PC-9 (cell line): ENCODE measurements at regions not wholly inside any gene's neighbourhood (a gene's known extent, or its start where the extent isn't known, plus 50 kb on each side); places are given as distances from the start of the nearest gene placed in this dataset.

Experiments
- BruUV-seq: library from RNA; stranded (reverse); fragments of 400-500 nt; replicated peaks from 2 replicates; lab custom pipeline; 2021; lab: Mats Ljungman, UMichigan
- CTCF ChIA-PET: fragments of 300-600 bp; sonication (Branson Sonifier 250); formaldehyde crosslinking; loops from one replicate; lab custom pipeline; 2022; ENCODE audit warnings: antibody characterized with exemption; lab: Charles Lee
- POLR2A ChIA-PET: fragments of 300-600 bp; sonication (Branson Sonifier 250); formaldehyde crosslinking; loops from one replicate; lab custom pipeline; 2022; ENCODE audit warnings: antibody characterized with exemption; ENCODE audit not compliant: unreplicated experiment; lab: Charles Lee
- DNase-seq, 2 experiments: peaks; one replicate each; pipeline versions ENCODE4 v3.0.0 to v3.0.0-alpha.2; 2015 to 2022; ENCODE audit warnings: mixed read lengths in 1 of 2
- H2AFZ ChIP-seq: fragments of 200-600 bp; sonication (generic); 2 replicates; pipeline ENCODE4 v1.8.1; 2017; ENCODE audit warnings: antibody characterized with exemption
- H3F3A ChIP-seq: fragments of 200-600 bp; sonication (generic); 2 replicates; pipeline ENCODE4 v1.8.1; 2017; ENCODE audit warnings: antibody characterized with exemption, mild to moderate bottlenecking, low read depth; ENCODE audit not compliant: insufficient read depth
- H3K27ac ChIP-seq: fragments of 200-600 bp; sonication (generic); 2 replicates; pipeline ENCODE4 v1.6.1; 2016; ENCODE audit warnings: mixed run types
- H3K27me3 ChIP-seq: fragments of 200-600 bp; sonication (generic); 2 replicates; pipeline ENCODE4 v1.6.1; 2016; ENCODE audit warnings: low read depth, mixed run types; ENCODE audit not compliant: insufficient read depth
- H3K36me3 ChIP-seq: fragments of 200-600 bp; sonication (generic); 2 replicates; pipeline ENCODE4 v1.6.1; 2016; ENCODE audit warnings: low read depth, mixed run types
- H3K4me1 ChIP-seq: fragments of 200-600 bp; sonication (generic); replicated peaks from 2 replicates; pipeline ENCODE4 v1.6.1; 2016; ENCODE audit warnings: mixed run types; ENCODE audit not compliant: insufficient read depth
- H3K4me2 ChIP-seq: fragments of 200-600 bp; sonication (generic); 2 replicates; pipeline ENCODE4 v1.6.1; 2017; ENCODE audit warnings: mixed run types
- H3K4me3 ChIP-seq: fragments of 200-600 bp; sonication (generic); 2 replicates; pipeline ENCODE4 v1.6.1; 2016; ENCODE audit warnings: mixed run types
- H3K79me2 ChIP-seq: fragments of 200-600 bp; sonication (generic); 2 replicates; pipeline ENCODE4 v1.6.1; 2017; ENCODE audit warnings: low read depth, mixed run types
- H3K9me2 ChIP-seq: fragments of 200-600 bp; sonication (generic); 2 replicates; pipeline ENCODE4 v1.8.1; 2017; ENCODE audit warnings: mild to moderate bottlenecking; ENCODE audit not compliant: insufficient read depth
- H3K9me3 ChIP-seq: fragments of 200-600 bp; sonication (generic); 2 replicates; pipeline ENCODE4 v1.8.1; 2016; ENCODE audit warnings: low read depth; ENCODE audit not compliant: insufficient read depth
- H4K20me1 ChIP-seq: fragments of 200-600 bp; sonication (generic); 2 replicates; pipeline ENCODE4 v1.8.1; 2017; ENCODE audit not compliant: insufficient read depth
- EZH2 ChIP-seq: fragments of 200-600 bp; sonication (generic); IDR thresholded peaks from 2 replicates; pipeline ENCODE4 v1.8.0; 2017; ENCODE audit warnings: antibody characterized with exemption, low read depth
- intact Hi-C: fragments of 100-400 bp; cut with micrococcal nuclease; formaldehyde crosslinking; loops from one replicate; pipeline ENCODE4 v1.10.0; 2022; ENCODE audit not compliant: unreplicated experiment
- TF ChIP-seq, protein P1 (sequence below): fragments of 200-600 bp; sonication (generic); conservative IDR thresholded peaks from 2 replicates; pipeline ENCODE4 v1.6.1; 2017; ENCODE audit warnings: mixed run types, antibody characterized with exemption, mild to moderate bottlenecking, moderate library complexity

DNA sequence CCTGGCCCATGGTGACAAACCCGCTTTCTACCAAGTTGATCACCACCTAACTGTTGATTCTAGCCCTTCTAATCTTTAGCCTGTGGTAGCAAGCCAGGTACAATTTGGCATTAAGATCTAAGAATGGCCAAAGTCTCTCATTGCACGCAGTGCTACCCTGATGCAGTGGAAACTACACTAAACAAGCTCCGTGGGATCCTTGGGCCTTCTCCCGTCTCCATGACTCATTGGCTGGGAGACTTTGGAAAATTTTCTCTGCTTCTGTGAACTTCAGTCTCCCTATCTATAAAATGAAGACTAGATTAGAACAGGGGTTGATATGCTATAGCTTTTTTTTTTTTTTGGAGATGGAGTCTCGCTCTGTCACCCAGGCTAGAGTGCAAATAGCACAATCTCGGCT is 223.0 kb downstream of the TSHZ3 start:
- no peak overlapping the region for H3K27ac ChIP-seq
- H3K9me3 ChIP-seq = no peaks in the 10 kb centered on the region
- CTCF ChIA-PET = no interaction called here
- POLR2A ChIA-PET = no interaction called here
- no peak overlapping the region for H3K4me2 ChIP-seq
- BruUV-seq = no TSS peak
- H3K4me1 ChIP-seq = no peaks in the 10 kb centered on the region
- no peaks in the 10 kb centered on the region for H3F3A ChIP-seq
- no peak for DNase-seq
- H2AFZ ChIP-seq = no peak overlapping the region
- TF ChIP-seq EZH2 = no peak
- TF ChIP-seq, protein P1, sequence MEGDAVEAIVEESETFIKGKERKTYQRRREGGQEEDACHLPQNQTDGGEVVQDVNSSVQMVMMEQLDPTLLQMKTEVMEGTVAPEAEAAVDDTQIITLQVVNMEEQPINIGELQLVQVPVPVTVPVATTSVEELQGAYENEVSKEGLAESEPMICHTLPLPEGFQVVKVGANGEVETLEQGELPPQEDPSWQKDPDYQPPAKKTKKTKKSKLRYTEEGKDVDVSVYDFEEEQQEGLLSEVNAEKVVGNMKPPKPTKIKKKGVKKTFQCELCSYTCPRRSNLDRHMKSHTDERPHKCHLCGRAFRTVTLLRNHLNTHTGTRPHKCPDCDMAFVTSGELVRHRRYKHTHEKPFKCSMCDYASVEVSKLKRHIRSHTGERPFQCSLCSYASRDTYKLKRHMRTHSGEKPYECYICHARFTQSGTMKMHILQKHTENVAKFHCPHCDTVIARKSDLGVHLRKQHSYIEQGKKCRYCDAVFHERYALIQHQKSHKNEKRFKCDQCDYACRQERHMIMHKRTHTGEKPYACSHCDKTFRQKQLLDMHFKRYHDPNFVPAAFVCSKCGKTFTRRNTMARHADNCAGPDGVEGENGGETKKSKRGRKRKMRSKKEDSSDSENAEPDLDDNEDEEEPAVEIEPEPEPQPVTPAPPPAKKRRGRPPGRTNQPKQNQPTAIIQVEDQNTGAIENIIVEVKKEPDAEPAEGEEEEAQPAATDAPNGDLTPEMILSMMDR = no peak
- no peaks in the 10 kb centered on the region for H3K9me2 ChIP-seq
- no peaks in the 10 kb centered on the region for H3K79me2 ChIP-seq
- intact Hi-C loops = no loop called here
- no peak overlapping the region for H3K4me3 ChIP-seq
- no peaks in the 10 kb centered on the region for H4K20me1 ChIP-seq
- H3K27me3 ChIP-seq = peaks cover 24% of the 10 kb centered on the region; the same call in 1 of the 2 replicates
- no peaks in the 10 kb centered on the region for H3K36me3 ChIP-seq

DNA sequence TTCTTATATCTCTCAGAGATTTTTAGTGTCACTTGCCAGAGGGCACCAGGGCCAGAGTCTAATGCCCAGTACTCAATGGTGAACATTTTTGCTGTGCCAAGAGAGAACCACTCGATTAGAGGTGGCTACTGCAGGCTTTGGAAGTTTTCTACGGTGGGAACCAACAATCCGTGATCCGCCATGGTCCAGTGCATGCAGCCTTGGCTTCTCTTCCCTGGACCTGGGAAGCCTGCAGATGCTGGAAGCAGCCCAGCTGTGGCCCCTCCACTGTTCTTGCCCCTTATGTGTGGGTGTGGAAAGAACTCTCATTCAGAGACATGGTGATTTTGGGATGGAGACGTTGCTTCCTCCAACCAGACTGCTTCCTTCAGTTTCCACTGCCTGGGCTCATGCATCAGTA is 224.2 kb downstream of the TSHZ3 start:
- Histone ChIP-seq H3K4me3 (no peak overlapping the region), H3K4me1 (no peaks in the 10 kb centered on the region), H3K9me3 (no peaks in the 10 kb centered on the region), H3K9me2 (no peaks in the 10 kb centered on the region), H4K20me1 (no peaks in the 10 kb centered on the region), H3F3A (no peaks in the 10 kb centered on the region), H2AFZ (no peak overlapping the region), H3K4me2 (no peak overlapping the region), H3K27me3 (peaks cover 32% of the 10 kb centered on the region), H3K27ac (no peak overlapping the region), H3K79me2 (no peaks in the 10 kb centered on the region), H3K36me3 (no peaks in the 10 kb centered on the region)
- TF ChIP-seq EZH2 = no peak
- TF ChIP-seq, protein P1 = no peak
- intact Hi-C loops = no loop called here
- POLR2A ChIA-PET = no interaction called here
- BruUV-seq = no TSS peak
- no peak for DNase-seq
- CTCF ChIA-PET = no interaction called here

DNA sequence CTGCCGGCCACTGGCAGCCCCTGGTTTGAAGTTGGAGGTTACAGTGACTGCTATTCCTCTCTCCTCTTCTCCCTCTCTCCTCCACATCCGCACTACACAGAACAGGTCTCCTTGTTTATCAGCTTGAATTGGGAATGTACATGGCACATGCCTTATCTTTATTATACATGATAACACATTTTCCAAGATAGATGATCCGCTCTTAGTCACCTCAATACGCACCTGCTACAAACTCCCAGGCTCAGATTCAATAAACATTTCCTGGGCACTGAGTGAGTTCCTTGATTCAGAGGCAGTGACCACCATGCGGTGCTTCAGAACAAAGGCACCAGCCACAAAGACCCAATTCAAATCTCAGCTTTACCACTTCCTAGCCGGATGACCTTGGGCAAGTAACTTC is 227.7 kb downstream of the TSHZ3 start:
- no TSS peak for BruUV-seq
- Histone ChIP-seq H3K9me3 (no peaks in the 10 kb centered on the region), H3K27me3 (peaks cover 30% of the 10 kb centered on the region), H3K4me3 (no peak overlapping the region), H3K27ac (no peak overlapping the region), H3K4me1 (no peaks in the 10 kb centered on the region), H2AFZ (no peak overlapping the region), H3K9me2 (no peaks in the 10 kb centered on the region), H3K4me2 (no peak overlapping the region), H3F3A (no peaks in the 10 kb centered on the region), H4K20me1 (no peaks in the 10 kb centered on the region), H3K79me2 (no peaks in the 10 kb centered on the region), H3K36me3 (no peaks in the 10 kb centered on the region)
- no peak for TF ChIP-seq EZH2
- TF ChIP-seq, protein P1 = no peak
- intact Hi-C loops = no loop called here
- ChIA-PET POLR2A (no interaction called here), CTCF (no interaction called here)
- no peak for DNase-seq
